ENCODE measurements at regions not wholly inside any gene's neighbourhood (a gene's known extent, or its start where the extent isn't known, plus 50 kb on each side); places are given as distances from the start of the nearest gene placed in this dataset.

DNA sequence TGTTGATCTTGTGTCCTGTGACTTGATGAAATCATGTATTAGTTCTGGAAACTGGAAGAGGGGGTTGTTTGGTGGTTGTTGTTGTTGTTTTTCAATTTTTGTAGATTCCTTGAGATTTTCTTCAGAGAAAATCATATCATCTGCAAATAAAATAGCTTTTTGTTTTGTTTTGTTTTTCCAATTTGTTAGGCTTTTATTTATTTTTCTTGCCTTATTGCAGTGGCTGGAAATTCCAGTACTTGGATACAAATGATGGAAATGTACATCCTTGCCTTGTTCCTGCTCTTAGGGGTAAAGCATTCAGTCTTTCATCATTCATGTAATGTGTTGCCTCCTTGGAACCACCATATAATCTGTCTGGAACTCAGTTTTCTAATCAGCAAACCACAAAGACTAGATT is 50.3 kb upstream of the TRIB2 start:
- TF ChIP-seq, protein P1, sequence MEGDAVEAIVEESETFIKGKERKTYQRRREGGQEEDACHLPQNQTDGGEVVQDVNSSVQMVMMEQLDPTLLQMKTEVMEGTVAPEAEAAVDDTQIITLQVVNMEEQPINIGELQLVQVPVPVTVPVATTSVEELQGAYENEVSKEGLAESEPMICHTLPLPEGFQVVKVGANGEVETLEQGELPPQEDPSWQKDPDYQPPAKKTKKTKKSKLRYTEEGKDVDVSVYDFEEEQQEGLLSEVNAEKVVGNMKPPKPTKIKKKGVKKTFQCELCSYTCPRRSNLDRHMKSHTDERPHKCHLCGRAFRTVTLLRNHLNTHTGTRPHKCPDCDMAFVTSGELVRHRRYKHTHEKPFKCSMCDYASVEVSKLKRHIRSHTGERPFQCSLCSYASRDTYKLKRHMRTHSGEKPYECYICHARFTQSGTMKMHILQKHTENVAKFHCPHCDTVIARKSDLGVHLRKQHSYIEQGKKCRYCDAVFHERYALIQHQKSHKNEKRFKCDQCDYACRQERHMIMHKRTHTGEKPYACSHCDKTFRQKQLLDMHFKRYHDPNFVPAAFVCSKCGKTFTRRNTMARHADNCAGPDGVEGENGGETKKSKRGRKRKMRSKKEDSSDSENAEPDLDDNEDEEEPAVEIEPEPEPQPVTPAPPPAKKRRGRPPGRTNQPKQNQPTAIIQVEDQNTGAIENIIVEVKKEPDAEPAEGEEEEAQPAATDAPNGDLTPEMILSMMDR (IDR thresholded peaks at IDR 0.05), result no peak
- TF ChIP-seq POLR2A (IDR thresholded peaks at IDR 0.05), result no peak
